ENCODE measurements at regions not wholly inside any gene's neighbourhood (a gene's known extent, or its start where the extent isn't known, plus 50 kb on each side); places are given as distances from the start of the nearest gene placed in this dataset.
"Not testable (repeated sequence)": the region's sequence is repeated elsewhere in the genome, so short reads cannot be mapped to it uniquely, and the experiment has no call there.

DNA sequence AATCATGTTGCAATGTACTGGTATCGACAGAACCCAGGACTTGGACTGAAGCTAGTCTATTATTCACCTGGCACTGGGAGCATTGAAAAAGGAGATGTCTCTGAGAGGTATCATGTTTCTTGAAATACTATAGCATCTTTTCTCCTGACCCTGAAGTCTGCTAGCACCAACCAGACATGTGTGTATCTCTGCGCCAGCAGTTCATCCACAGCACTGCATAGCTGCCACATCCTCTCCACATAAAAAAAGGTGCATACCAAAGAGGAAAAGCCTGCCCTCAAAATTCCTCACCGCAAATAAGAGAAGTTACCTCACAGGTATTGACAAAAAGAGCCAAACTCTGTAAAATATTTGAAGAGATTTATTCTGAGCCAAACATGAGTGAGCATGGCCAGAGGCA lies 99.5 kb upstream of the PRSS3 start:
- DNase-seq: no peak

- DNase-seq: no peak
These were observed 98.2 kb upstream of the PRSS3 start for GRCh38 chr9:33697171-33697570.

- no peak for DNase-seq
These were observed 97.1 kb upstream of the PRSS3 start for GRCh38 chr9:33698267-33698666.

- DNase-seq: not testable (repeated sequence)
These were observed 94.4 kb upstream of the PRSS3 start for GRCh38 chr9:33700940-33701339.

DNA sequence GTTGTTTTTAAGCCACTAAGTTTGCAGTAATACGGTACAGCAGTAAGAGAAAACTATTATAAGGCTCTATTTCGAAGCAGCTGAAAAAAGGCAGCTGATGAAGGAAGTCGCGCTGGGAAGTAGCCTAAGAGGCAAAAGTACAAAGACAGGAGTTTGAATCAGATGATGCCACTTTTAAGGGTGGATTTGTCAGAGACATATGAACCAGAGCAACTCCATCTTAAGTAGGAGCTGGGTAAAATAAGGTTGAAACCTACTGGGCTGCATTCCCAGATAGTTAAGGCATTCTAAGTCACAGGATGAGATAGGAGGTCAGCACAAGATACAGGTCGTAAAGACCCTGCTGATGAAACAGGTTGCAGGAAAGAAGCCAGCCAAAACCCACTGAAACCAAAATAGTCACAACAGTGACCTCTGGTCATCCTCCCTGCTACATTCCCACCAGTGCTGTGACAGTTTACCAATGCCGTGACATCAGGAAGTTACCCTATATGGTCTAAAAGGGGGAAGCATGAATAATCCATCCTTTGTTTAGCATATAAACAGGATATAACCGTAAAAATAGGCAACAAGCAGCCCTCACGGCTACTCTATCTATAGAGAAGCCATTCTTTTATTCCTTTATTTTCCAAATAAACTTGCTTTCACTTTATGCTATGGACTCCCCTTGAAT lies 91.8 kb upstream of the PRSS3 start:
- DNase-seq: no peak

GRCh38 chr9:33705440-33705839 lies 89.9 kb upstream of the PRSS3 start:
- DNase-seq: not testable (repeated sequence)

DNA sequence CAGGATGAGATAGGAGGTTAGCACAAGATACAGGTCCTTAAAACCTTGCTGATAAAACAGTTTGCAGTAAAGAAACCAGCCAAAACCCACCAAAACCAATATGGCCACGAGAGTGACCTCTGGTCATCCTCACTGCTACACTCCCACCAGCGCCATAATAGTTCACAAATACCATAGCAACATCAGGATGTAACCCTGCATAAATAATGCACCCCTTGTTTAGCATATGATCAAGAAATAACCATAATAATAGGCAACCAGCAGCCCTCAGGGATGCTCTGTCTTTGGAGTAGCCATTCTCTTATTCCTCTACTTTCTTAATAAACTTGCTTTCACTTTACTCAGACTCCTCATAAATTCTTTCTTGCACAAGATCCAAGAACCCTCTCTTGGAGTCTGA lies 86.9 kb upstream of the PRSS3 start:
- DNase-seq: no peak

DNA sequence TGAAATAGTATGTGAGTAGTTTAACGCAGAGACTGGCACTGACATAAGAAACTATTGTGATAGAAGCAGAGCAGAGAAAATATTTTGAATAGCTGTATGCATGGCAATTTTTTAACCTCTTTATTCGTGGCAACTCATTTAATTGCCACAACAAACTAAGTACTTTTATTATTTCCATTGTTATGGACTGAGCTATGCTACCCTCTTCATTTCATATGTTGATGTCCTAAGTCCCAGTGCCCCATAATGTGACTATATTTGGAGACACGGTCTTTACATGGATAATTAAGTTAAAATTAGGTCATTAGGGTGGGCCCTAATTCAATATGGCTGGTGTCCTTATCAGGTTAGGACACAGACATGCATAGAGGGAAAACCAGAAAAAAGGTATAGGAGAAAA lies 86.1 kb upstream of the PRSS3 start:
- DNase-seq: no peak

DNA sequence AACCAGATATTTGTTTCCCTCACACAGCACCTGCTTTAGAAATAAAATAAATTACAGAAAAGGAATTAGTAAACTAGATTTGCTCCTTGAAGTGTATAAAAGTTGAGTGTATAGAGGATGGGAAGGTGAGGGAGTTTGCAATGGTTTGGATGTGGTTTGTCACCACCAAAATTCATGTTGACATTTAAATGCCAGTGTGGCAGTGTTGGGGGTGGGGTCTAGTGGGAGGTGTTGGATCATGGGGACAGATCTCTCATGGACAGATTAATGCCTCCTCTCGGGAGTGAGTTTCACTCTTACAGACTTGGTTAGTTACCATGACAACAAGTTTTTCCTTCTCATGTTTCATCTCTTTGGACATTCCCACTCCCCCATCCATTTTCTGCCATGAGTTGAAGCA lies 83.9 kb upstream of the PRSS3 start:
- not testable (repeated sequence) for DNase-seq

DNA sequence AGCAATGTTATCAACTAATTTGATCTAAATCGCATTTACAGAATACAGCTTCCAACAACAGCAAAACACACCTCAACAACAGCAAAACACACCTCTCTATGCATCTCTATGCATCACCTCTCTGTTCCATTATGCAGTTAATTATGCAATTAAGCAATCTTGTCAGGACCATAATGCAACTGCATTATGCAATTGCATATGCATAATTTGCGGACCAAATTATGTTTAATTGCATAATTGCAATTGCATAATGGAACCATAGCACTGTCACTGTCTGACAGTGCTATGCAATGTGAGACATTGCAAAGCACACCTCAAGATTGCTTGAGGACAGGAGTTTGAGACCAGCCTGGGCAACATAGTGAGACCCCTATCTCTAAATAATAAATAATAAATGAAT lies 80.4 kb upstream of the PRSS3 start:
- DNase-seq: no peak

- no peak for DNase-seq
These were observed 76.4 kb upstream of the PRSS3 start for GRCh38 chr9:33718987-33719386.

- peak in 2 of 4 experiments; percentile 10 to 33 for DNase-seq
These were observed 75.6 kb upstream of the PRSS3 start for GRCh38 chr9:33719581-33720374.

GRCh38 chr9:33721674-33722358 lies 73.5 kb upstream of the PRSS3 start:
- DNase-seq: peak; percentile 70 to 84 (median 82)

- DNase-seq: no peak
These were observed 73.0 kb upstream of the PRSS3 start for GRCh38 chr9:33722359-33722675.

GRCh38 chr9:33728613-33729012 lies 66.7 kb upstream of the PRSS3 start:
- DNase-seq: no peak

DNA sequence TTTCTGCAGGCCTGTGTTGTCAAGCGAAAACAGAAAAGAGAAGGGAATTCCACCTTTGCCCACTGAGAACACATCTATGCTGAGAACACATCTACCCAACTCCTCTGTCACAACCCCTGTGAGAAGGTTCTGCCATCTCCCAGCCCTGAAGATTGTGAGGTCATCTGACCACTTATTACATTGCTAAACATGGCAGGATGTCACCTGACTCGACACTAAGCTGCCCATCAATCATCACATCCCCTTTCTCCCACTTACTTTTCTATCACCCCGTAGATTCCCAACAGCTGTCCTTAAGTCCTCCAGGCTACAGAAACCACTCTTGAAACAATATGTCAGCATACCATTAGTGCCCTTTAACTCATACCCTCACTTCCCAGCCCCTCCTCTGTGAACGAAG lies 64.2 kb upstream of the PRSS3 start:
- DNase-seq: no peak

- DNase-seq: no peak
These were observed 63.7 kb upstream of the PRSS3 start for GRCh38 chr9:33731625-33732024.

DNA sequence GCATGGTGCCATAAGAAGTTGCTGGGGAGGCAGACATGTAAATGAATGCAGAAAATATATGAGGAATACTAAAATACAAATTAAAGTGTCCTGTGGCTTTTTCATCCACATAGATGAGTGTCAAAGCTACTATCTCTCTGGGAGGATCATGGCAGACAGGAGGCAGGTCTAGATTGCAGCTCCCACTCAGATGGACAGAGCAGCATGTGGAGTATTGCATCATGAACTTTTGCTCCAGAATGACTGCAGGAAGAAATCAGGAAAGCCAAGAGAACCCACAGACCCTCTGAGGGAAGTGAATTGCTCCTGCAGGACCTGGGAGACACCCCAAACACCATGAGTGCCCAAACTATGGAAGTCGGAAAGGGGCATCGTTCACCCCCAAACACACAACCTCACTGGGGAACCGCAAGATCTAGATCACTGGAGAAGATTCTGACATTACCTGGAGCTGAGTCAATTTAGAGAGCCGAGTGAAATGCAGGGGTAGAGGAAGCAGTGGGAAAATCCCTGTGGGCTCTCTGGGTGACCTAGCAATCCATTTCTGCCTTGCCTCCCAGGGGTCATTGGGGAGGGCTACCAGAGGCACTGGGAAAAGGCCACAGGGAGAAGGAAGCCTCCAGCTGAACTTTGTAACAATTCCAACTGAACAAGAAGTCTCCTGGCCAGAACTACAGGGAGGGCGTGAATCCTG lies 61.0 kb upstream of the PRSS3 start:
- DNase-seq: not testable (repeated sequence)

DNA sequence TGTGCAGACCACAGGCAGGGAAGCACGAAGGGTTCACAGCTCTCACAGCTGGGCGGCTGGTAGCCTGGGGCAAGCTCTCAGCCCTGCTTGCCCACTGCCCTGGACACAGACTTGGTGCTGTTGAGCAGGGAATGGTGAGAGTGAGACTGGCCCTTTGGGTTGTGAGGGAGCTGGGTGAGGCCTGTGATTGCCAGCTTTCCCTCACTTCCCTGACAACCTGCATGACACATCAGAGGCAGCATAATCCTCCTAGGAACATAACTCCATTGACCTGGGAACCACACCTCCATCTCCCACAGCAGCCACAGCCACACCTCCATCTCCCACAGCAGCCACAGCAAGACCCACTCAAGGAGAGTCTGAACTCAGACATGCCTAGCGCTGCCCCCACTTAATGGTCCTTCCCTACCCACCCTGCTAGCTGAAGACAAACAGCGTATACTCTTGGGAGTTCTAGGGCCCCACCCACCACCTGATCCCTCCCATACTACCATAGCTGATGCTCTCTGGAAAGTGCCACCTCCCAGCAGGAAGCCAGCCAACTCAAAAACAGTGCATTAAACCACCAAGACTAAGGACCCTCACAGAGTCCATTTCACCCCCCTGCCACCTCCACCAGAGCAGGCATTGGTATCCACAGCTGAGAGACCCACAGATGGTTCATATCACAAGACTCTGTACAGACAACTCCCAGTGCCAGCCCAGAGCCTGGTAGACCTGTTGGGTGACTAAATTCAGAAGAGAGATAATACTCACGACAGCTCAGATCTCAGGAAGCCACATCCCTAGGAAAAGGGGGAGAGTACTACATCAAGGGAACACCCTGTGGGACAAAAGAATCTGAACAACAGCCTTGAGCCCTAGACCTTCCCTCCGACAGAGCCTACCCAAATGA lies 60.2 kb upstream of the PRSS3 start:
- not testable (repeated sequence) for DNase-seq

GRCh38 chr9:33737811-33738606 lies 57.4 kb upstream of the PRSS3 start:
- DNase-seq: no peak

GRCh38 chr9:33739398-33739797 lies 56.0 kb upstream of the PRSS3 start:
- DNase-seq: no peak

DNA sequence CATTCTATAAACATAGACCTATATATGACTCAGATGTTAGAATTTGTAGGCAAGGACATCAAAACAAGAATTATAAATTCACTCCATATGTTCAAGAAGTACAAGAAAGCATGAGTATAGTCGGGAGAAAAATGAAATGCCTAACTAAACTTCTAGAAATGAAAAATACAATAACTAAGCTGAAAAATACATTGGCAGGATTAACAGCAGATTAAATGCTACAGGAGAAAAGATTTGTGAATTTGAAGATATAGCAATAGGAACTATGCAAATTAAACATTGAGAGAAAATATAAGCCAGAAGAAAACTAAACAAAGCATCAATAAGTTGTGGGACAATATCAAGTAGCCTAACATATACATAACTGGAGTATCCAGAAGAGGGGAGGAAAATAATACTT lies 55.3 kb upstream of the PRSS3 start:
- no peak for DNase-seq
